ENCODE measurements at regions not wholly inside any gene's neighbourhood (a gene's known extent, or its start where the extent isn't known, plus 50 kb on each side); places are given as distances from the start of the nearest gene placed in this dataset.

- no peak for TF ChIP-seq CTCF (IDR thresholded peaks at IDR 0.05; ENCODE audit: insufficient read depth, low read length)
- TF ChIP-seq REST (IDR thresholded peaks at IDR 0.05; ENCODE audit: insufficient replicate concordance, low read depth), result no peak
- TF ChIP-seq POLR2AphosphoS5 (IDR thresholded peaks at IDR 0.05; ENCODE audit: low read depth), result no peak
- TF ChIP-seq SPI1 (IDR thresholded peaks at IDR 0.05; ENCODE audit: borderline replicate concordance, low read depth), result no peak
- TF ChIP-seq GABPA (IDR thresholded peaks at IDR 0.05; ENCODE audit: low read depth), result no peak
These were observed 220.6 kb downstream of the DHX15 start for GRCh38 chr4:24363751-24364150.

Measured in HL-60 (cell line).